Lower leg skin (tissue), 3 donors: ENCODE measurements at regions not wholly inside any gene's neighbourhood (a gene's known extent, or its start where the extent isn't known, plus 50 kb on each side); places are given as distances from the start of the nearest gene placed in this dataset.
A peak's percentile ranks its signal among the peaks of the same experiment; 100 is the strongest.
"Not testable (repeated sequence)": the region's sequence is repeated elsewhere in the genome, so short reads cannot be mapped to it uniquely, and the experiment has no call there.

Experiments
- DNase-seq, 2 donors: peaks; one replicate each; pipeline ENCODE4 v3.0.0-alpha.2; 2019; ENCODE audit warnings: low spot score in 2 of 2
- H3K4me3 ChIP-seq: fragments of 200-600 bp; sonication (generic); 2 replicates; pipeline ENCODE4 v1.5.1; 2017; ENCODE audit warnings: mild to moderate bottlenecking, low read depth; ENCODE audit not compliant: poor library complexity, severe bottlenecking
- WGBS, 2 donors: methylation state at CpG; one replicate each; pipeline ENCODE4 v1.1.5; 2018; 5-methylcytosine and 5-hydroxymethylcytosine counted together
- intact Hi-C: fragments of 100-400 bp; cut with DNase I; formaldehyde crosslinking; loops from one replicate; pipeline ENCODE4 v1.15.0; 2023; ENCODE audit warnings: low total_unique reads

DNA sequence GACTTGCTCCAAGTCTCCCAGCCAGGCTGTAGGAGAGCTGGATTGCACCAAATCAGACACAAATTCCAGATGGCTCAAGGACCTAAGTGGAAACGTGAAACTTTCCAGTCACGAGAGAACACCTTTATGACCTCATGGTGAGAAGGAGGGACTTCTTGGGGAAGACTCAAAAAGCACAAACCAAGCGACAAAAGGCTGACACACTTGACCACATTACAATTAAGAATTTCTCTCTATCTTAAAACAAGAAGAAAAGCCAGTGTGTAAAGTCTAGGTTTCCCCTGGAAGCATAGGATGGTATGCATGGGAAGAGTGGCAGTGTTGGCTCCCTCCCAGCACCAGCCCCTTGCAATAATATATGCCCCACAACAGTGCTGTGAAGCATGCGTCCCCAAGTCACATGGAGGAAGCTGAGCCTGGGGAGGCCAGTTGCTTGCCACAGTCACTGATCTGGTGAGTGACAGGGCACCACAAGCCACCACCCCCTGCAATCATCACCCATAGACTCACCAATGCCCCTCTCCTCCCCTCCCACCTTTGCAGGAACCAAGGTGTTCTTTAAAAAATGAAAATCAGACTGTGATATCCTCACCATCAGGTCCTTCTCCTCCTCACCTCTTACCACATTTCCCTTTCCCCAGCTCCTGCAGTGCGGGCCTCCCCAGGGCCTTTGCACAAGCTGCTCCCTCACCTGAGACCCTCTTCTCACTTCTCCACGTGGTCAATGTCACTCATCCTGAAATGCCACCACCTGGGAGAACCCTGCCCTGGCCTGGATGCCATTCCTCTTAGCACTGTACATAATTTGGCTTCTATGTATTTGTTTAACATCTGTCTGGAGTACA lies 188.7 kb downstream of the BCL2L11 start:
- 85 to 88% methylated on average over 5 to 6 of the region's 6 CpGs for WGBS, 2 donors
- DNase-seq, intact Hi-C loops, H3K4me3 ChIP-seq: not testable (repeated sequence)

DNA sequence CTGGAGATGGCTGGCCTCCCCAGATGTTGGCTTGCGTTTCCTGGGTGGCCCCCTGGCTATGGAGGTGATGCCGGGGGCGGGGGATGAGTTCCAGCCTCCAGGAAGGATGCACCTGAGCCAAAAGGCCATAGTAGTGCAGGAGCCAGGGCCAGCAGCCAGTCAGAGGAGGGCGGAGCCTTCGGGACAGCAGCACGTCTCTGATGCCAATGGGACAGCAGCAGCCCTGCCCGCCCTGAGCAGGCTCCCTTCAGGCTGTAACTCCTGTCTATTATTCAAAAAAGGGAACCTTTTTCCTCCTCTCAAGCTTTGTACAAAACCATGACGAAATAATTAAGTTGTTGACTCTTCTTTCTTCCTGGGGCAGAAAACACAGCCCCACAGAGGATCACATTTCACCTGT lies 189.7 kb downstream of the BCL2L11 start:
- 55% methylated on average over 5 of the region's 8 CpGs; no CpG with 5 or more reads in 1 of the 2 donors for WGBS, 2 donors
- intact Hi-C loops, DNase-seq, H3K4me3 ChIP-seq: not testable (repeated sequence)

GRCh38 chr2:111311568-111311967 lies 190.9 kb downstream of the BCL2L11 start:
- DNase-seq, intact Hi-C loops, H3K4me3 ChIP-seq: not testable (repeated sequence)
- WGBS, 2 donors, result 100% methylated on average over 1 of the region's 6 CpGs; no CpG with 5 or more reads in 1 of the 2 donors

- WGBS, 2 donors, result 43 to 52% methylated on average over 5 to 14 of the region's 15 CpGs
- intact Hi-C loops, H3K4me3 ChIP-seq, DNase-seq: not testable (repeated sequence)
Observed at GRCh38 chr2:111312897-111313607, 192.3 kb downstream of the BCL2L11 start.

- DNase-seq, intact Hi-C loops: not testable (repeated sequence)
- WGBS, 2 donors, result 83 to 91% methylated on average over 2 to 3 of the region's 3 CpGs
Observed at GRCh38 chr2:111313711-111314110, 193.0 kb downstream of the BCL2L11 start.

DNA sequence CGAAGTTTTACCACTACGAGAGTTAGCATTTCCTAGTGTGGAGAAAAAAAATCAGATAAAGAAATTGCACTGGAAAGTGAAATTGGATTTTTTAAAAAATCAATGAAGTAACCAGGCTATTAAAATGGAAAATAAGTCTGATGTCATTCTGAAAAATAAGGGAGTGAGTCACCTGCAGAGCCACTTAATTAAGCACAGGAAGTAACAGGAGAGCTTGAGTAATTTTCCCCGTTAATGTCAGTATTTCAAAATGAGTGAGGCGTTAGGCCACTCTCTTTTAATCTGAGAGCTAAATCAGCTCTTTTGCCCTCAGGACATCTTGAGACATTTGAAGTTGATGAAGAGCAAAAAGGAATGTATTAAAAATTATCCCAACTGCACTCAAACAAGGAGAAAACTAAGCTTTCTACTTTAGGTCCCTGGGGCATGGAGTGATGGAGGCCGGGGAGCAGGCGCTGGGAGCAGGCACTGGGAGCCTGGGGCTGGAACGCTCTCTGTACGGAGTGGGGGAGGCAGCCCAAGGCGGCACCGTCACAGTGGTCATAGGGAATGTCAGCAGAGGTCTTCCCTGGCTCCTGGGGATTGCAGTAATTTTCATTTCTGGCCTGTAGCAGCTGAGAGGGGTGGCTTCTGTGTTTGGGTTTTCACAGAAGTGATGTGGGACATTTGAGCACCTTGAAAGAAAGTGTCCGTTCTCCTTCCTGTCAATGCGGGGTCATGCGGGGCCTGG lies 194.6 kb downstream of the BCL2L11 start:
- 77 to 78% methylated on average over 9 to 10 of the region's 13 CpGs for WGBS, 2 donors
- intact Hi-C loops, DNase-seq, H3K4me3 ChIP-seq: not testable (repeated sequence)

More at GRCh38 chr2:111313711-111314110, 193.0 kb downstream of the BCL2L11 start:
- H3K4me3 ChIP-seq, result not testable (repeated sequence)

GRCh38 chr2:111316221-111316741 lies 195.6 kb downstream of the BCL2L11 start:
- H3K4me3 ChIP-seq, DNase-seq, intact Hi-C loops: not testable (repeated sequence)
- WGBS, 2 donors, result 90 to 95% methylated on average over 6 to 8 of the region's 9 CpGs

DNA sequence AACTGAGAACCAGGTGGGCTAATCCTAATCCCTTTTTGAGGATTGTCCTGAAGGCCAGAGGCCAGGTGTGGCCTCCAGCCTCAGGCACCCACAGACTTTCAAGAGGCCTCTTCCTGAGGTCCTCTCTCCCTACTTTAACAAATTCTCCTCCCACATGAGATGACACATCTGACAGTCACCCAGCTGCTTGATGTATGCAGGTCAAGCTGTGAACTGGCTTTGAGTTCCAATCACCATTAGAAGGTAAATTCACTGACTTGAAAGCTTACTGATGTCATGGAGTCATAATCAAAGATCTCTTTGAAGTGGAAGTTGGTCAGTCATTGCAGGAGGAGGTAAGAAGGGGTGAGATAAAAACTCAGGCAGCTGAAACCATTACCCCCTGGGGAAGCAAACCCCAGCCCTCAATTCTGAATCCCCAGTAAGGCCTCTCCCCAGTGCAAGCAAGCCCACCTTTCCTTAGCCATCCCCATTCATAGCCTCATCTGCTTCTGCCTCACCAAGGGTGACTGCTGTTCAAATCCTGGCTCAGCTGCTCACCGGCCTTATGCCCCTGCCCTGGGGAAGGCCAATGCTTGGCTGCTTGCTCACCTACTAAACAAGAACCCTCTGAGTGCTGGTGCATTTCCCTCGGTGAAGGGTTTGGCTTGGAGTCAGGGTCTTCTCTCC lies 196.3 kb downstream of the BCL2L11 start:
- DNase-seq, intact Hi-C loops, H3K4me3 ChIP-seq: not testable (repeated sequence)
- 100% methylated on average over 2 of the region's 2 CpGs for WGBS, 2 donors

- H3K4me3 ChIP-seq, intact Hi-C loops, DNase-seq: not testable (repeated sequence)
- WGBS, 2 donors, result 80 to 82% methylated on average over 1 to 2 of the region's 6 CpGs
Observed at GRCh38 chr2:111319552-111319951, 198.8 kb downstream of the BCL2L11 start.

- intact Hi-C loops, H3K4me3 ChIP-seq, DNase-seq: not testable (repeated sequence)
- 87% methylated on average over 3 of the region's 3 CpGs for WGBS, 2 donors
Observed at GRCh38 chr2:111320264-111320663, 199.6 kb downstream of the BCL2L11 start.

DNA sequence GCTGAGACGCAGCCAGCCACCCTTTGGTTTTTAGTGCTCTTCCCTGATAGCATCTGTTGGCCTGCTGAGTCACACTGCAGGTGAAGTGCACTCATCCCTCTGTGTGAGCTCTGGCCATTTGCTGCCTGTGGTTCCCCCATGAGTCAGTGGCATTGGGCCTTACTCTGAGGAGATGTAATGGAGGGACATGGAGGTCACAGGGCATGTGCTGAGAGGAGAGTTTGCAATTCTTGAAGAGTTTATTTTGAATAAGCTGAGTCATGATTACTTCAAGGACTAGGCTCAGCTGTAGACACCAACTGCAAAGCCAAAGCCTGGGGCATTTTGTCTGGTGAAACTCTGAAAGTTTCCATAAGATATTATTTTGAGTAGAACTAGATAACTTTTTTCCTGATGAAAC lies 200.3 kb downstream of the BCL2L11 start:
- intact Hi-C loops, H3K4me3 ChIP-seq, DNase-seq: not testable (repeated sequence)
- WGBS, 2 donors, result no CpG with 5 or more reads among the region's 1 CpG

DNA sequence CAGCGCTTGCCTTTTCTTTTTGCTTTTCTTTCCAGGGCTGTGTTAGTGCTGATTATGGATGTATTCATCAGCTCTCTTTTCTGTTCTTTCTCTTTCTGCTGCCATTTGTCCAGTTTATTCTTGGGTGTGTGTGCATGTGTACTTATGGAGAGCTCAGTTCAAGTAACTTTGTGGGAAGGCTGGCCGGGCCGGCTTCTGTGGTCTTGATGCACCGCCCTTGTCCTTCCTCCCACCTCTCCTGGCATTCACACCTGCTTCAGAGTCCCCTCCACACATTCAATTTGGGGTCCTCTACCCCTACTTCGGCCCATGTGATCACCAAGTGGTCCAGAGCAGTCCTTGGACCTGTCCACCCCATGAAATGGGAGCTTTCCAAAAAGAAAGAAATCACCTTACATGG lies 202.7 kb downstream of the BCL2L11 start:
- H3K4me3 ChIP-seq, intact Hi-C loops: not testable (repeated sequence)
- DNase-seq, result peak in 1 of 2 donors; percentile 61
- WGBS, 2 donors, result 88 to 92% methylated on average over 4 of the region's 5 CpGs

DNA sequence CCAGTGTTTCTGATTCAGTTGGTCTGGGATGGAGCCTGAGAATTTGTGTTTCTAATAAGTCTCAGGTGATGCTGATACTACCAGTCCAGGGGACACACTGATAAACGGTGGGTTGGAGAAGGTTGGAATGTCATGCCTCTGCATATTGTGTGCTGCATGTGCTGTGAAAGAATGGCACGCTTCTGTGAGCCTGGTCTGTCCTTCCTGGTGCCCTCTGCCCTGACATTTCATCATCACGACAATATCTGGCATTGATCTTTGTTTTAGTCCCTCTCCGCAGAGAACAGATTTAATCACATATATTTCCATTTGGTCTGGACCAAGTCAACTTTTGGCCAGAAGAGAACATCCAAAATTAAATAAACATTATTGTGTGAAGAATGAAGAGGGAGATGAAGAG lies 207.0 kb downstream of the BCL2L11 start:
- H3K4me3 ChIP-seq, DNase-seq, intact Hi-C loops: not testable (repeated sequence)
- WGBS, 2 donors, result no CpG with 5 or more reads among the region's 4 CpGs

DNA sequence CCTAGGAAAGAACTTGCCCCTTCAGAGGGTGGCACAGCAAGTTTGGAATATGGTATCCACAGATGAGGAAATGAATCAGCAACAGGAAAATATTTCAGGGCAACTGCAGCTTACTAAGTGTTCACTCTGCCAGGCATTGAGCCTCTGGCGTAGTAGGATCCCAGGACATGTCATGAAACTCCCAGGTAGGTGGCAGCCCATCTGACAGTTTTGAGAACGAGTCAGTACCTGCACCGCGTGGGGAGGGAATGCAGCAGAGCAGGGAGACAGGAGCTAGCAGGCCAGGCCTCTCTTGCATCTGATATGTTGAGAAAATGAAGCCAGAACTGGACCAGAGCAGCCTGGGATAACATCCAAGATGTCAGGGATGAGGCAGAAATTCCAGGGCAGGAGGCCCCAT lies 208.6 kb downstream of the BCL2L11 start:
- intact Hi-C loops, H3K4me3 ChIP-seq, DNase-seq: not testable (repeated sequence)
- WGBS, 2 donors, result no CpG with 5 or more reads among the region's 4 CpGs
